H1 (cell line): ENCODE measurements at regions not wholly inside any gene's neighbourhood (a gene's known extent, or its start where the extent isn't known, plus 50 kb on each side); places are given as distances from the start of the nearest gene placed in this dataset.
A peak's percentile ranks its signal among the peaks of the same experiment; 100 is the strongest.

Source experiments
- CTCF ChIA-PET: fragments of 300-600 bp; sonication (Branson Sonifier 250); formaldehyde crosslinking; loops from one replicate; lab custom pipeline; 2021; ENCODE audit not compliant: partially characterized antibody; lab: Charles Lee
- POLR2A ChIA-PET: fragments of 300-600 bp; sonication (Branson Sonifier 250); formaldehyde crosslinking; loops from one replicate; lab custom pipeline; 2021; ENCODE audit warnings: inconsistent platforms; ENCODE audit not compliant: partially characterized antibody; lab: Charles Lee
- DNase-seq, 2 experiments: peaks; one replicate each; pipeline versions ENCODE4 v3.0.0 to v3.0.0-alpha.2; 2010 to 2022; ENCODE audit warnings: low spot score in 2 of 2, low read depth in 1 of 2, mixed read lengths in 1 of 2
- FAIRE-seq: peaks from 2 replicates; lab custom pipeline; 2011; peaks lifted over from hg19 to GRCh38; lab: Jason Lieb, UNC
- H2AFZ ChIP-seq: 2 replicates; pipeline ENCODE4 v1.8.1; 2012; ENCODE audit warnings: low read length, inconsistent platforms
- H2AK5ac ChIP-seq: 2 replicates; pipeline ENCODE4 v1.6.1; 2013; ENCODE audit warnings: low read depth, low read length
- H2BK120ac ChIP-seq: replicated peaks from 2 replicates; pipeline ENCODE3; 2013; ENCODE audit warnings: low read depth, low read length, inconsistent platforms
- H2BK12ac ChIP-seq: 2 replicates; pipeline ENCODE4 v1.6.1; 2013; ENCODE audit warnings: low read depth, low read length
- H2BK15ac ChIP-seq: 2 replicates; pipeline ENCODE4 v1.6.1; 2013; ENCODE audit warnings: low read length
- H2BK20ac ChIP-seq: 2 replicates; pipeline ENCODE4 v1.6.1; 2013; ENCODE audit warnings: low read length
- H2BK5ac ChIP-seq: 2 replicates; pipeline ENCODE4 v1.6.1; 2013; ENCODE audit warnings: low read depth, low read length
- H3K14ac ChIP-seq: 2 replicates; pipeline ENCODE4 v1.6.1; 2013; ENCODE audit warnings: inconsistent platforms; ENCODE audit not compliant: insufficient read length
- H3K18ac ChIP-seq: 2 replicates; pipeline ENCODE4 v1.6.1; 2013; ENCODE audit warnings: low read length; ENCODE audit errors: extremely low read depth
- H3K23ac ChIP-seq: 2 replicates; pipeline ENCODE4 v1.6.1; 2013; ENCODE audit warnings: inconsistent platforms; ENCODE audit not compliant: insufficient read length
- H3K23me2 ChIP-seq: 2 replicates; pipeline ENCODE4 v1.6.1; 2013; ENCODE audit warnings: low read depth, low read length
- H3K27ac ChIP-seq: 2 replicates; pipeline ENCODE4 v1.6.1; 2011; ENCODE audit warnings: low read depth, low read length, inconsistent platforms
- H3K27me3 ChIP-seq, 4 experiments: replicated peaks in 1 of 4; 1 replicate in 1 of 4; 2 replicates in 3 of 4; pipeline versions ENCODE4 v1.6.1 to v1.8.1; 2011 to 2013; ENCODE audit warnings: low read length in 3 of 4, mild to moderate bottlenecking in 3 of 4, inconsistent platforms in 2 of 4, mixed read lengths in 2 of 4, moderate library complexity in 1 of 4; ENCODE audit not compliant: control insufficient read depth in 3 of 4, insufficient read depth in 3 of 4; ENCODE audit errors: extremely low read depth in 1 of 4
- H3K36me3 ChIP-seq, 4 experiments: 2 replicates each; pipeline versions ENCODE4 v1.6.1 to v1.8.1; 2011 to 2013; ENCODE audit warnings: mild to moderate bottlenecking in 4 of 4, low read length in 3 of 4, moderate library complexity in 2 of 4, control low read depth in 1 of 4, inconsistent platforms in 1 of 4; ENCODE audit not compliant: insufficient read depth in 4 of 4, control insufficient read depth in 2 of 4
- H3K4ac ChIP-seq: replicated peaks from 2 replicates; pipeline ENCODE3; 2013; ENCODE audit warnings: low read length, low read depth, mixed read lengths, inconsistent platforms; ENCODE audit not compliant: insufficient read length
- H3K4me1 ChIP-seq, 4 experiments: replicated peaks in 1 of 4; 1 replicate in 1 of 4; 2 replicates in 3 of 4; pipeline versions ENCODE4 v1.6.1 to v1.8.1; 2011 to 2013; ENCODE audit warnings: low read length in 3 of 4, inconsistent platforms in 2 of 4, mixed read lengths in 1 of 4; ENCODE audit not compliant: insufficient read depth in 4 of 4, control insufficient read depth in 3 of 4
- H3K4me2 ChIP-seq, 2 experiments: 2 replicates each; pipeline versions ENCODE4 v1.6.1 to v1.8.1; 2011 to 2013; ENCODE audit warnings: low read depth in 2 of 2, low read length in 2 of 2, control low read depth in 1 of 2, inconsistent platforms in 1 of 2, mild to moderate bottlenecking in 1 of 2; ENCODE audit not compliant: insufficient read depth in 1 of 2
- H3K4me3 ChIP-seq, 4 experiments: fragments of 200-600, 300-600 bp in 1 of 4; sonication (generic), shearing (Covaris generic), sonication (Bioruptor Twin) in 1 of 4; 2 replicates each; pipeline versions ENCODE4 v1.5.1 to v1.8.1; 2011 to 2016; ENCODE audit warnings: low read length in 4 of 4, low read depth in 3 of 4, control low read depth in 2 of 4, inconsistent platforms in 2 of 4, mild to moderate bottlenecking in 2 of 4, mixed read lengths in 1 of 4, moderate library complexity in 1 of 4; ENCODE audit not compliant: insufficient read depth in 2 of 4; ENCODE audit errors: extremely low read depth in 1 of 4
- H3K56ac ChIP-seq: replicated peaks from 2 replicates; pipeline ENCODE3; 2013; ENCODE audit warnings: low read depth, mild to moderate bottlenecking, mixed read lengths, low read length, inconsistent platforms; ENCODE audit not compliant: insufficient read length
- H3K79me1 ChIP-seq: 2 replicates; pipeline ENCODE4 v1.6.1; 2013; ENCODE audit warnings: low read depth, low read length, control low read depth
- H3K79me2 ChIP-seq, 2 experiments: 2 replicates each; pipeline versions ENCODE4 v1.6.1 to v1.8.1; 2012 to 2013; ENCODE audit warnings: low read length in 2 of 2, mild to moderate bottlenecking in 2 of 2, inconsistent platforms in 1 of 2; ENCODE audit not compliant: insufficient read depth in 2 of 2, control insufficient read depth in 1 of 2
- H3K9ac ChIP-seq, 4 experiments: replicated peaks in 1 of 4; 1 replicate in 1 of 4; 2 replicates in 3 of 4; pipeline versions ENCODE4 v1.6.1 to v1.8.1; 2011 to 2013; ENCODE audit warnings: low read depth in 3 of 4, low read length in 3 of 4, control low read depth in 2 of 4, mild to moderate bottlenecking in 2 of 4, moderate library complexity in 2 of 4, inconsistent platforms in 1 of 4; ENCODE audit errors: extremely low read depth in 1 of 4
- H3K9me3 ChIP-seq, 2 experiments: 2 replicates each; pipeline versions ENCODE4 v1.6.1 to v1.8.1; 2012 to 2013; ENCODE audit warnings: mild to moderate bottlenecking in 2 of 2, moderate library complexity in 2 of 2, control low read depth in 1 of 2, inconsistent platforms in 1 of 2, low read depth in 1 of 2, low read length in 1 of 2, mixed read lengths in 1 of 2; ENCODE audit not compliant: insufficient read depth in 2 of 2
- H4K20me1 ChIP-seq, 2 experiments: replicated peaks in 1 of 2; 2 replicates each; pipeline versions ENCODE3 to v1.8.1; 2011 to 2013; ENCODE audit warnings: inconsistent platforms in 2 of 2, low read length in 2 of 2, mild to moderate bottlenecking in 1 of 2; ENCODE audit not compliant: insufficient read depth in 2 of 2, control insufficient read depth in 1 of 2
- H4K5ac ChIP-seq: 2 replicates; pipeline ENCODE4 v1.6.1; 2013; ENCODE audit warnings: low read length, low read depth, mixed read lengths, inconsistent platforms; ENCODE audit not compliant: insufficient read length
- H4K8ac ChIP-seq: 2 replicates; pipeline ENCODE4 v1.8.0; 2013; ENCODE audit warnings: mild to moderate bottlenecking, moderate library complexity, low read length, inconsistent platforms; ENCODE audit not compliant: insufficient read depth; ENCODE audit errors: extremely low read depth
- H4K91ac ChIP-seq: replicated peaks from 2 replicates; pipeline ENCODE3; 2013; ENCODE audit warnings: low read length, mixed read lengths, inconsistent platforms; ENCODE audit not compliant: insufficient read length
- CREB1 ChIP-seq: IDR thresholded peaks from 2 replicates; pipeline ENCODE4 v1.6.1; 2012; ENCODE audit warnings: inconsistent platforms
- CTCF ChIP-seq, 3 experiments: IDR thresholded peaks; 1 replicate in 2 of 3; 2 replicates in 1 of 3; pipeline versions ENCODE4 v1.5.1 to v1.6.1; 2011; ENCODE audit warnings: low read length in 3 of 3, mild to moderate bottlenecking in 3 of 3, inconsistent platforms in 2 of 3, low read depth in 1 of 3, moderate library complexity in 1 of 3; ENCODE audit not compliant: insufficient read depth in 1 of 3; ENCODE audit errors: control extremely low read depth in 1 of 3
- RAD21 ChIP-seq, 2 experiments: IDR thresholded peaks in 1 of 2; conservative IDR thresholded peaks in 1 of 2; 2 replicates each; pipeline ENCODE4 v1.6.1; 2011; ENCODE audit warnings: low read depth in 2 of 2, low read length in 2 of 2, improper control_type of control experiment in 1 of 2, inconsistent platforms in 1 of 2, mild to moderate bottlenecking in 1 of 2, moderate library complexity in 1 of 2
- WGBS, 2 experiments: shearing (Covaris generic) in 1 of 2; methylation state at CpG; one replicate each; pipeline versions ENCODE4 v1.1.6 to v1.1.7; 2013 to 2015; ENCODE audit warnings: low lambda C conversion rate in 2 of 2, mixed read lengths in 2 of 2, inconsistent platforms in 1 of 2, low coverage in 1 of 2, missing lambda C conversion rate in 1 of 2; ENCODE audit not compliant: insufficient replicate concordance in 2 of 2, insufficient coverage in 1 of 2, insufficient read length in 1 of 2; ENCODE audit errors: extremely low coverage in 1 of 2, missing lambda C conversion rate in 1 of 2; 5-methylcytosine and 5-hydroxymethylcytosine counted together

- no peak overlapping the region for H2BK5ac ChIP-seq
- no peaks in the 10 kb centered on the region; a peak in 1 of 7 replicates for H3K27me3 ChIP-seq
- H4K20me1 ChIP-seq: no peaks in the 10 kb centered on the region
- H3K4ac ChIP-seq: no peak overlapping the region
- no peaks in the 10 kb centered on the region for H3K9me3 ChIP-seq
- H3K56ac ChIP-seq: no peak overlapping the region
- peaks cover 2 to 6% (median 3%) of the 10 kb centered on the region in 4 experiments; a peak in 6 of 7 replicates for H3K4me1 ChIP-seq
- H3K18ac ChIP-seq: no peak overlapping the region
- no peak overlapping the region for H3K9ac ChIP-seq
- WGBS, 2 experiments: 42% methylated on average over 4 of the region's 4 CpGs; no CpG with 5 or more reads in 1 of the 2 experiments
- POLR2A ChIA-PET: no interaction called here
- no peak overlapping the region for H4K8ac ChIP-seq
- no peak overlapping the region for H4K91ac ChIP-seq
- H2AK5ac ChIP-seq: no peak overlapping the region
- no peaks in the 10 kb centered on the region for H3K79me2 ChIP-seq
- H2BK20ac ChIP-seq: no peak overlapping the region
- H3K14ac ChIP-seq: no peak overlapping the region
- FAIRE-seq: peak; percentile 68
- no peak overlapping the region for H2BK12ac ChIP-seq
- H3K4me2 ChIP-seq: no peak overlapping the region
- CTCF ChIA-PET: interaction anchor here (0.6 to 9.1 kb wide), 45 partner anchors 8 to 1956 kb away, joined by 3 to 112 read pairs (median 4); partner anchors contain the start of gene ETS1
- peak in 1 of 2 experiments; percentile 85 for DNase-seq
- H3K79me1 ChIP-seq: no peaks in the 10 kb centered on the region
- no peak overlapping the region for H3K4me3 ChIP-seq
- no peak overlapping the region for H4K5ac ChIP-seq
- TF ChIP-seq CTCF (IDR thresholded peaks at IDR 0.05; ENCODE audit: control extremely low read depth in 1 of 3, insufficient read depth in 1 of 3, low read depth in 1 of 3, low read length in 3 of 3) (peak; percentile 53 to 82 (median 70)), CREB1 (no peak), RAD21 (IDR thresholded peaks at IDR 0.05 in 1 of 2, conservative IDR thresholded peaks at IDR 0.05 in 1 of 2; ENCODE audit: low read depth in 2 of 2, low read length in 2 of 2) (peak; percentile 90 to 93)
- TF ChIP-seq, all 59 proteins: peak for 2
- Histone ChIP-seq H3K23me2 (no peaks in the 10 kb centered on the region; the same call in 1 of the 2 replicates), H2AFZ (no peak overlapping the region), H3K27ac (no peak overlapping the region), H3K23ac (no peak overlapping the region), H2BK15ac (no peak overlapping the region), H3K36me3 (no peaks in the 10 kb centered on the region), H2BK120ac (no peak overlapping the region)
Observed at GRCh38 chr11:128172046-128172878, 415.1 kb downstream of the ETS1 start.
